ENCODE measurements at regions not wholly inside any gene's neighbourhood (a gene's known extent, or its start where the extent isn't known, plus 50 kb on each side); places are given as distances from the start of the nearest gene placed in this dataset.
"Not testable (repeated sequence)": the region's sequence is repeated elsewhere in the genome, so short reads cannot be mapped to it uniquely, and the experiment has no call there.

- WGBS (ENCODE audit: extremely low coverage, insufficient coverage, low lambda C conversion rate), result no CpG with 5 or more reads among the region's 5 CpGs
- H2BK120ac ChIP-seq (ENCODE audit: low read depth, low read length); H3K27me3 ChIP-seq (ENCODE audit: insufficient read depth, low read length, poor library complexity): not testable (repeated sequence)
Measured at GRCh38 chr2:109047569-109047968, 58.5 kb upstream of the EDAR start.

GRCh38 chr2:109046925-109047508 is 58.0 kb upstream of the EDAR start:
- H3K27ac ChIP-seq (ENCODE audit: low read depth, low read length), result no peak overlapping the region
- H3K4me2 ChIP-seq (ENCODE audit: low read length), result no peak overlapping the region
- H3K27me3 ChIP-seq (ENCODE audit: insufficient read depth, low read length, poor library complexity), result no peaks in the 10 kb centered on the region
- H3K79me2 ChIP-seq (ENCODE audit: control insufficient read depth, insufficient read depth, low read length), result no peaks in the 10 kb centered on the region
- no peak overlapping the region for H3K4ac ChIP-seq (ENCODE audit: low read depth, low read length)
- WGBS (ENCODE audit: extremely low coverage, insufficient coverage, low lambda C conversion rate), result no CpG with 5 or more reads among the region's 4 CpGs
- H3K18ac ChIP-seq (ENCODE audit: low read length), result no peak overlapping the region
- H3K56ac ChIP-seq (ENCODE audit: low read length), result no peak overlapping the region
- no peaks in the 10 kb centered on the region for H3K4me1 ChIP-seq (ENCODE audit: control insufficient read depth, low read depth, low read length)
- H2BK120ac ChIP-seq (ENCODE audit: low read depth, low read length), result no peak overlapping the region
- DNase-seq, result no peak
- H4K5ac ChIP-seq (ENCODE audit: low read length), result no peak overlapping the region
- H3K4me3 ChIP-seq (ENCODE audit: low read length), result no peak overlapping the region
- no peak overlapping the region for H2BK5ac ChIP-seq (ENCODE audit: low read length)
- no peaks in the 10 kb centered on the region for H3K79me1 ChIP-seq (ENCODE audit: low read length)
- H2AK5ac ChIP-seq (ENCODE audit: low read length), result no peak overlapping the region
- no peak overlapping the region for H3K9ac ChIP-seq (ENCODE audit: low read length)
- H3K23ac ChIP-seq (ENCODE audit: low read length), result no peak overlapping the region
- no peaks in the 10 kb centered on the region for H3K36me3 ChIP-seq (ENCODE audit: control insufficient read depth, insufficient read depth, low read length)
- H2BK15ac ChIP-seq (replicated peaks; ENCODE audit: low read depth), result no peak overlapping the region
- no peak overlapping the region for H4K8ac ChIP-seq (ENCODE audit: low read depth, low read length)

More at GRCh38 chr2:109047569-109047968, 58.5 kb upstream of the EDAR start:
- not testable (repeated sequence) for H3K79me1 ChIP-seq (ENCODE audit: low read length); H3K4me2 ChIP-seq (ENCODE audit: low read length); H3K79me2 ChIP-seq (ENCODE audit: control insufficient read depth, insufficient read depth, low read length); H3K4me3 ChIP-seq (ENCODE audit: low read length); H4K5ac ChIP-seq (ENCODE audit: low read length); H4K8ac ChIP-seq (ENCODE audit: low read depth, low read length); H3K18ac ChIP-seq (ENCODE audit: low read length); H3K4ac ChIP-seq (ENCODE audit: low read depth, low read length); H3K9ac ChIP-seq (ENCODE audit: low read length); H3K27ac ChIP-seq (ENCODE audit: low read depth, low read length); H2AK5ac ChIP-seq (ENCODE audit: low read length); H3K23ac ChIP-seq (ENCODE audit: low read length); DNase-seq; H2BK5ac ChIP-seq (ENCODE audit: low read length); H3K4me1 ChIP-seq (ENCODE audit: control insufficient read depth, low read depth, low read length); H3K36me3 ChIP-seq (ENCODE audit: control insufficient read depth, insufficient read depth, low read length); H3K56ac ChIP-seq (ENCODE audit: low read length); H2BK15ac ChIP-seq (replicated peaks; ENCODE audit: low read depth)

DNA sequence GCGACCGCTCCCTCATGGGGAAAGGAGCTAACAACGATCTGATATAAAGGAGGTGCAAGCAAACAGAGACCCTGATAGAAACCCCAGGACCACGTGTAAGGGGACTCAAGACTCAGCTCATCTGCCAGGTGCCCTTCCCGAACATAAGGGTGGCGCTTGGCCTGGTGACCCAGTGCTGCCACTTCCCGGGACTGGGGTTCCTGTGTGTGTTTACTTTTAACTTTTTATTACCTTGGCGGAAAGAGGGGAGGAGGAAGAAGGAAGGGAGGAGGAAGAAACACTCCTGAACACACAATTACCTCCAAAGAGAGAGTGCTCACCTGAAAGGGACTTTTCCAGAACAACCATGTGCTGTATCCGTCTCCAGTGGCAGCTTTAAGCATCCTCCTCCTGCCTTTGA is 56.5 kb upstream of the EDAR start:
- Histone ChIP-seq H3K4ac (ENCODE audit: low read depth, low read length) (no peak overlapping the region), H3K4me3 (ENCODE audit: low read length) (no peak overlapping the region), H2BK120ac (ENCODE audit: low read depth, low read length) (no peak overlapping the region), H2BK15ac (replicated peaks; ENCODE audit: low read depth) (no peak overlapping the region), H3K27me3 (ENCODE audit: insufficient read depth, low read length, poor library complexity) (no peaks in the 10 kb centered on the region), H3K4me1 (ENCODE audit: control insufficient read depth, low read depth, low read length) (no peaks in the 10 kb centered on the region), H3K36me3 (ENCODE audit: control insufficient read depth, insufficient read depth, low read length) (no peaks in the 10 kb centered on the region), H3K27ac (ENCODE audit: low read depth, low read length) (no peak overlapping the region), H2AK5ac (ENCODE audit: low read length) (no peak overlapping the region), H2BK5ac (ENCODE audit: low read length) (no peak overlapping the region), H3K56ac (ENCODE audit: low read length) (no peak overlapping the region), H3K79me1 (ENCODE audit: low read length) (no peaks in the 10 kb centered on the region), H3K9ac (ENCODE audit: low read length) (no peak overlapping the region), H3K4me2 (ENCODE audit: low read length) (no peak overlapping the region), H3K18ac (ENCODE audit: low read length) (no peak overlapping the region), H4K5ac (ENCODE audit: low read length) (no peak overlapping the region), H3K23ac (ENCODE audit: low read length) (no peak overlapping the region), H4K8ac (ENCODE audit: low read depth, low read length) (no peak overlapping the region), H3K79me2 (ENCODE audit: control insufficient read depth, insufficient read depth, low read length) (no peaks in the 10 kb centered on the region)
- WGBS (ENCODE audit: extremely low coverage, insufficient coverage, low lambda C conversion rate), result no CpG with 5 or more reads among the region's 9 CpGs
- no peak for DNase-seq

DNA sequence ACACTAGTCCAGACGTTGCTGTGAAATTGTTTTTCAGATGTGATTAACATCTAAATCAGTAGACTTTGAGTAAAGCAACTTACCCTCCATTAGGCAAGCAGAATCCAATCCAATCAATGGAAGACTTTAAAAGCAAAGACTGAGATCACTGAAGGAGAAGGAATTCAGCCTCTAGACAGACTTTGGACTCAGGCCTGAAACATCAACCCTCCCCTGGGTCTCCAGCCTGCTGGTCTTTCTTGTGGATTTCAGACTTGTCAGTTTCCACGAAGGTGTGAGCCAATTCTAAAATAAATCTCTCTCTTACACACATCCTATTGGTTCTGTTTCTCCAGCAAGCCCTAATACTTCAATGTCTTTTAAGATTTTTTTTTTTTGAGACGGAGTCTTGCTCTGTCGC is 50.0 kb upstream of the EDAR start:
- H3K36me3 ChIP-seq (ENCODE audit: control insufficient read depth, insufficient read depth, low read length), result no peaks in the 10 kb centered on the region
- no peak overlapping the region for H2BK5ac ChIP-seq (ENCODE audit: low read length)
- no peak overlapping the region for H3K9ac ChIP-seq (ENCODE audit: low read length)
- H3K27ac ChIP-seq (ENCODE audit: low read depth, low read length), result no peak overlapping the region
- H3K79me2 ChIP-seq (ENCODE audit: control insufficient read depth, insufficient read depth, low read length), result no peaks in the 10 kb centered on the region
- H3K4me2 ChIP-seq (ENCODE audit: low read length), result no peak overlapping the region
- H3K79me1 ChIP-seq (ENCODE audit: low read length), result no peaks in the 10 kb centered on the region
- no peak overlapping the region for H4K8ac ChIP-seq (ENCODE audit: low read depth, low read length)
- no peak overlapping the region for H2BK120ac ChIP-seq (ENCODE audit: low read depth, low read length)
- no peak overlapping the region for H3K56ac ChIP-seq (ENCODE audit: low read length)
- H4K5ac ChIP-seq (ENCODE audit: low read length), result no peak overlapping the region
- no peaks in the 10 kb centered on the region for H3K4me1 ChIP-seq (ENCODE audit: control insufficient read depth, low read depth, low read length)
- H3K4me3 ChIP-seq (ENCODE audit: low read length), result no peak overlapping the region
- no peak overlapping the region for H3K23ac ChIP-seq (ENCODE audit: low read length)
- H3K4ac ChIP-seq (ENCODE audit: low read depth, low read length), result no peak overlapping the region
- no CpG with 5 or more reads among the region's 4 CpGs for WGBS (ENCODE audit: extremely low coverage, insufficient coverage, low lambda C conversion rate)
- no peak overlapping the region for H2AK5ac ChIP-seq (ENCODE audit: low read length)
- H3K27me3 ChIP-seq (ENCODE audit: insufficient read depth, low read length, poor library complexity), result no peaks in the 10 kb centered on the region
- no peak overlapping the region for H2BK15ac ChIP-seq (replicated peaks; ENCODE audit: low read depth)
- DNase-seq, result no peak
- no peak overlapping the region for H3K18ac ChIP-seq (ENCODE audit: low read length)
